ENCODE measurements at regions not wholly inside any gene's neighbourhood (a gene's known extent, or its start where the extent isn't known, plus 50 kb on each side); places are given as distances from the start of the nearest gene placed in this dataset.

DNA sequence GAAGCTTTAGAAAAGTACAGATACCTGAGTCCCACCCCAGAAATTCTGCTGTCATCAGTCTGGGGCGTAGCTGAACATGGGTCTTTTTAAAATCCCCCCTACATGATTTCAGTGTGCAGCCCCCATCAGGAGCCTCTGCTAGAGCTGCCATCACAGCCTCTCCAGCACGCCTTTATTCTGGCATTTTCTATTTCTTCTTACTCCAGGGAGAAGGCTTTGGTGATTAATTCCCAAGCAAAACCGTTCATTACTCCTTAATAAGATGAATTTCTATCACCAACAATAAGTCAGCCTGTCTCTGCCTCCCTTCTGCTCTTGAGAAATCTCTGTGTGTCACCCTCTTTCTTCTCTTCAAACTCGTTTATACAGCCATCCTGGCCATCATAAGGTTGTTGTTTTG lies 160.3 kb downstream of the KATNAL1 start:
- H3K4me1 ChIP-seq, result peaks cover 16% of the 10 kb centered on the region
- no peaks in the 10 kb centered on the region for H3K9me3 ChIP-seq
- 86% methylated on average over 4 of the region's 4 CpGs for WGBS
- H3K27ac ChIP-seq, result no peak overlapping the region
- no peaks in the 10 kb centered on the region for H3K36me3 ChIP-seq
- no peak for DNase-seq (ENCODE audit: low spot score in 2 of 2)
- no peaks in the 10 kb centered on the region for H3K27me3 ChIP-seq
- TF ChIP-seq POLR2AphosphoS5 (IDR thresholded peaks at IDR 0.05) (no peak), CTCF (IDR thresholded peaks at IDR 0.05) (no peak), EP300 (IDR thresholded peaks at IDR 0.05) (no peak), POLR2A (IDR thresholded peaks at IDR 0.05) (no peak)
- H3K4me3 ChIP-seq, result no peak overlapping the region

GRCh38 chr13:30145709-30146367 lies 161.5 kb downstream of the KATNAL1 start:
- no peak for DNase-seq (ENCODE audit: low spot score in 2 of 2)
- H3K36me3 ChIP-seq, result no peaks in the 10 kb centered on the region
- TF ChIP-seq EP300 (IDR thresholded peaks at IDR 0.05) (no peak), POLR2A (IDR thresholded peaks at IDR 0.05) (no peak), POLR2AphosphoS5 (IDR thresholded peaks at IDR 0.05) (no peak), CTCF (IDR thresholded peaks at IDR 0.05) (no peak)
- no peaks in the 10 kb centered on the region for H3K27me3 ChIP-seq
- 79% methylated on average over 13 of the region's 13 CpGs for WGBS
- H3K9me3 ChIP-seq, result no peaks in the 10 kb centered on the region
- H3K4me3 ChIP-seq, result no peak overlapping the region
- peaks cover 20% of the 10 kb centered on the region for H3K4me1 ChIP-seq
- H3K27ac ChIP-seq, result no peak overlapping the region

- peak in 1 of 2 donors; percentile 45 for DNase-seq (ENCODE audit: low spot score in 2 of 2)
- Histone ChIP-seq H3K27me3 (no peaks in the 10 kb centered on the region), H3K36me3 (no peaks in the 10 kb centered on the region), H3K9me3 (no peaks in the 10 kb centered on the region), H3K27ac (peak overlapping the region; percentile 84), H3K4me3 (no peak overlapping the region), H3K4me1 (peaks cover 20% of the 10 kb centered on the region)
- 72% methylated on average over 5 of the region's 5 CpGs for WGBS
- no peak for TF ChIP-seq POLR2AphosphoS5 (IDR thresholded peaks at IDR 0.05)
- TF ChIP-seq EP300 (IDR thresholded peaks at IDR 0.05), result no peak
- no peak for TF ChIP-seq CTCF (IDR thresholded peaks at IDR 0.05)
- TF ChIP-seq POLR2A (IDR thresholded peaks at IDR 0.05), result no peak
Measured at GRCh38 chr13:30143666-30144400, 163.5 kb downstream of the KATNAL1 start.

DNA sequence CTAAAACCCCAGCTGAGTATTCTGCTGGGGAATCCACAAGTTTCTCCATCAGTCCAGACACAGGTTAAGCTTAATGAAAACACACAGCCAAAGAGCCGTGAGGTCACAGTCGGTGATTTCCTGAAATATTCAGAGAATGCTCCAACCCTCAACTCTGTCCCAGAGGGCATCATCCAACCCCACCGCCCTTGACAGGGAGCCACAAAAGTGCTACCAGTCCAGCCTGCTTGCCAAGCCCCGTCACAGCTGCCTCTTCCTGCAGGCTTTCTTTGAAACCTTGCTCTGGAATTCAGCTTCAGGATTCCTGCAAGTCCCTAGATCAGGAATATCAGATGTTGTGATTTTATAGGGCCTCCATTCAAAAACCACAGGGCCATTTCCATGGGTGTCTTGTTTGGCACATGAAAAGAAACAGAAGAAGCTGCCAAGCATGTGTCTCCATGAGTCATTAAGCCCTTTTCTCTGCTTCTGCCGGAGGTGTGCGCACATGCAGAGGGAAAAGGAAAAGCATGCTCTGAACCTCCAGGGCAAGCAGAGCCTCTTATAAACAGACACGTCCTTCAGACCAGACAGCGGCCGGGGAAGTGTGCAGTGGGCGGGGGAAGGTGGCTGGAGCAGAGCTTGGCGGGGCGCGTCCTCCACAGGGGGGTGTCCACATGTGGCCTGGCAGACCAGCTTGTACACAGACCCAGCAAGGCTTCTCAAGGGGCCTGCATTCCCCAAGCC lies 164.7 kb downstream of the KATNAL1 start:
- Histone ChIP-seq H3K4me1 (peaks cover 20% of the 10 kb centered on the region), H3K4me3 (no peak overlapping the region), H3K36me3 (no peaks in the 10 kb centered on the region), H3K9me3 (no peaks in the 10 kb centered on the region), H3K27me3 (no peaks in the 10 kb centered on the region), H3K27ac (peak overlapping the region; percentile 84)
- WGBS, result 11% methylated on average over 13 of the region's 13 CpGs
- DNase-seq (ENCODE audit: low spot score in 2 of 2), result peak in 1 of 2 donors; percentile 84
- TF ChIP-seq EP300 (IDR thresholded peaks at IDR 0.05) (no peak), POLR2A (IDR thresholded peaks at IDR 0.05) (no peak), CTCF (IDR thresholded peaks at IDR 0.05) (no peak), POLR2AphosphoS5 (IDR thresholded peaks at IDR 0.05) (peak in 1 of 3 donors; percentile 32)
